Endometrial microvascular endothelial cells (primary cell): ENCODE measurements at regions not wholly inside any gene's neighbourhood (a gene's known extent, or its start where the extent isn't known, plus 50 kb on each side); places are given as distances from the start of the nearest gene placed in this dataset.

ENCODE experiments used
- in situ Hi-C: cut with HindIII; loops from 2 replicates; pipeline ENCODE4 v1.10.0; 2017; ENCODE audit warnings: low sequenced_read_pairs, low pct_unique_long_range_greater_than_20kb; ENCODE audit errors: inconsistent ontology term

DNA sequence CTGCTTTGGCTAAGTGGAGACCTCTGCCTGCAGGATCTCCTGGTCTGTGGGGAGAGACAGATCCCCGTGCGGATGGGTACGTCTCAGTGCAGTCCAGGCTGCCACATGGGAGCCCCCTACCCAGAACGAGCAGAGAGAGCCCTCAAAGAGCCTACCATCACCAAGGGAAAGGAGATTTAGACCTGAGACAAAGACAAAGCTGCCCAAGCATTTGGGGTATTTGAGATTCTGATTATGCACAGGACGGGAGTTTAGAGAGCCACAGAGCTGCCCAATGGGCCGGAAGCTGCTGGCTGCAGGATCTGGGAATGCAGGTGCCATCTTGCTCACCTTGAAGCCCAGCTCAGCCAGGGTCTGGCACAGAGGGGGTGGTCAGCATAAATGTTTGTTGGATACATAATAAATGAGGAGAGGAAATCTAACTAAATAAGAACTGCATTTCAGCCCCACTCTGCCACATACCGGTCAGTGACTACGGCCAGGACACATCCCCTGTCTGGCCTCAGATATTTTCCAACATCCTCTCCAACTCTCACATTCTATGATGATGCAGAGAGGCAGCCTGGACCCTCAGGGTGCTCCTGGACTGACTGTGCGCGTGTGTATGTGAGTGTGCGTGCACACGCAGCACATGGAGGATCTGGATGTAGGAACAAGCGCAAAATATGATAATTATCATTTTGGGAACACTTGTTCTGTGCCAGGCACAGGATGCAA, 157.8 kb downstream of the FGF18 start:
- in situ Hi-C loops: no loop called here

- in situ Hi-C loops: no loop called here
Observed at GRCh38 chr5:171578049-171578828, 158.8 kb downstream of the FGF18 start.

DNA sequence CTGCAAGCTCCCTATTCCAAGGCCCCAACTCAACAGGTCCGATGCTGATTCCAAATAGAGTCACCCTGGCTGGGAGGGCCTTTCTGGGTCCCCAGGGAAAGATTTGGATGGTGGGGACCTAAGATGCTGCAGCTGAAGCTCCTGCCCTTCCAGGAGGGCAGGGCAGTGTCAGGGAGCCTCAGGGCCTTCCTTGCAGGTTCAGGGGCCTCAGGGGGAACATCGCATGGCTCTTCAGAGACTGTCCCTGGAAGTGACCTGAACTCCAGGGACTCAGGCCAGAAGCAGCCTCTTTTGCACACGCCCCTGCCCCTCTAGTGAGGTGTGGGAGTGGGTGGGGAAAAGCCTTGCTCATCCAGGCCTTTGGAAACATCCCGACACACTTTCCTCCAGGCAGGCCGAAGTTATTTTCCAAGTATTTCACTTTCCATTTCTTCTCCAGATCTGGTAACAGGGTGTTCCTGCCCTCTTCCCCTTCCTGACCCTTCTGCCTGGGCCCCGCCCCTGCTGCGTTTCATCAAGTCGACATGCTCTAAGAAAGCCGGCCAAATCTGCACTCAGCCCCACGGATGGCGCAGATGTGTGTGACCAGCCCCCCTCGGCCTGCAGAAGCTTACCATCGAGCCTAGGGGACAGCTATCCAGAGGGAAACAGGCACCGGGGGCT, 159.5 kb downstream of the FGF18 start:
- in situ Hi-C loops: no loop called here

- in situ Hi-C loops: no loop called here
Observed at GRCh38 chr5:171579976-171580411, 160.5 kb downstream of the FGF18 start.

GRCh38 chr5:171580502-171581265, 161.2 kb downstream of the FGF18 start:
- in situ Hi-C loops: no loop called here

DNA sequence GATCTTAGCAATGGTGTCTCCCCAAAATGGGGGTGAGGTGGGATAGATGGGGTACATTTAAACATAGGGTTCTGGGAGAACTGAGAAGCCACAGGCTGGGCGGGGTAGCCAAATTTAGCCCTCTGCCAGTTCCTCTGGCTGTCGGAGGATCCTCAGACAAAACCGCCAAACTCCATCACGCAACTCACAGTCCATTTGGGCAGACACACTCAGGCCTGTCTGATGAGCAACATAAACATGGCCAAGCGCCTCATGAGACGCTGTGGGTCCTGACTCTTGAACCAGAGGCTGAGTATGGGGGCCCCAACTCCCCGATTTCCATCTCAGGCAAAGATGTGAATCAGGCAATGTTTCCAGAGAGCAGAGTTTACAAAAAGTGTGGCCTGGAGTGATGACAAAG, 162.3 kb downstream of the FGF18 start:
- in situ Hi-C loops: no loop called here

GRCh38 chr5:171582849-171583248, 163.4 kb downstream of the FGF18 start:
- in situ Hi-C loops: no loop called here

- in situ Hi-C loops: no loop called here
Observed at GRCh38 chr5:171585981-171586380, 166.5 kb downstream of the FGF18 start.

GRCh38 chr5:171586436-171586835, 167.0 kb downstream of the FGF18 start:
- in situ Hi-C loops: no loop called here

- in situ Hi-C loops: no loop called here
Observed at GRCh38 chr5:171588046-171588445, 168.6 kb downstream of the FGF18 start.

GRCh38 chr5:171588790-171589189, 169.3 kb downstream of the FGF18 start:
- in situ Hi-C loops: no loop called here

GRCh38 chr5:171589461-171589860, 170.0 kb downstream of the FGF18 start:
- in situ Hi-C loops: no loop called here

- in situ Hi-C loops: no loop called here
Observed at GRCh38 chr5:171592076-171592475, 172.6 kb downstream of the FGF18 start.

- in situ Hi-C loops: no loop called here
Observed at GRCh38 chr5:171592736-171593135, 173.3 kb downstream of the FGF18 start.

DNA sequence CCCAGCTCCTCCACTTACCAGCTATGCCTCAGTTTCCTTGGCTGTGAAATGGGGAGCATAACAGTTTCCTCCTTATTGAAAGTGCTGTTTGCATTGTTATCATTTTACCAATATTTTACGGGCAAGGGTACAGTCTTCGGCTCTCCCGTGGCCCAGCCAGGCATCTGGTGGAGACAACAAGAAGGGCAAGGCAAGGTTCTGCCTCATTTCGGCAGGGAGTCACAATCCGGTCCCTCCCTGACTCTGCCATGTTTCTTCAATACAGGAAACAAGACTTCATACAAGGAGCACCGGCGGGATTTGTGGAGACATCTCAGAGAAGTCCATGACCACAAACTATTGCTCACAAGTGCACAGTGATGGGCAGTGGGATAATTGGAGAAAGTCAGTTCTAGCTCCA, 174.0 kb downstream of the FGF18 start:
- in situ Hi-C loops: no loop called here

- in situ Hi-C loops: no loop called here
Observed at GRCh38 chr5:171593976-171594375, 174.5 kb downstream of the FGF18 start.

DNA sequence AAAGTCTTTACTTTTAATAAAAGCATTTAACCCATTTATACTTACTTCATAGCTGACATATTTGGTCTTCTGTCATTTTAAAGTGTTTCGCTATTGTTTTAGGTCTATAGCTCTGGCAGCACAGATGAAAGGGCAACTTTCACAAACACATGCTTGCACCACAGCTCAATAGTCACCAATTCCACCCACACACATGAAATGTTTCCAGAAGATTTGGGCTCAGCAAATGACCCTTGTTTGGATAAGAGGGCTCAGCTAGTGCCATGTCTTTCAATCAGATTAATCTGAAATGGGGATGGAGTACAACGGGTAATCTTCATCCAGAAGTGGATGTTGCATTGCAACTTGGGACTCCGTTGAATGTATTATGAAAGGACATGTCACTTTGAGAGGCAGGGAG, 176.0 kb downstream of the FGF18 start:
- in situ Hi-C loops: no loop called here

DNA sequence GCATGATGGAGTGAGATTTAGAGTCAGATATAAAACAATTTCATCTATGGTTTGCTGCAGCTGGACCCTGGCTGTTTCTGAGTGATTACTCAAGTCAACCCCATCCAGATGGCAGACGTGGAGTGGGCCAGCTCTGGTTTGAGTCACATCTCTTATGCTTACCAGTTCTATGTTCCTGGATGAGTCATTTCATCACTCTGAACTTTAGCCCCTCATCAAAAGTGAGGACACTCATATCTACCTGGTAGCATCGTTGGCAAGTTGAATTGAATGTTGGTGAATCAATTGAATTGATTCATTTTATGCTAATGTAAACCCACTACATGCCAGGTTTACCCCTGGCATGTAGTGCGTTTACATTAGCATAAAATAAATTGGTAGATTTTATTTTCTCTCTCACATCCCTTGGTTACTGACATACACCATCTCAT, 176.4 kb downstream of the FGF18 start:
- in situ Hi-C loops: no loop called here

DNA sequence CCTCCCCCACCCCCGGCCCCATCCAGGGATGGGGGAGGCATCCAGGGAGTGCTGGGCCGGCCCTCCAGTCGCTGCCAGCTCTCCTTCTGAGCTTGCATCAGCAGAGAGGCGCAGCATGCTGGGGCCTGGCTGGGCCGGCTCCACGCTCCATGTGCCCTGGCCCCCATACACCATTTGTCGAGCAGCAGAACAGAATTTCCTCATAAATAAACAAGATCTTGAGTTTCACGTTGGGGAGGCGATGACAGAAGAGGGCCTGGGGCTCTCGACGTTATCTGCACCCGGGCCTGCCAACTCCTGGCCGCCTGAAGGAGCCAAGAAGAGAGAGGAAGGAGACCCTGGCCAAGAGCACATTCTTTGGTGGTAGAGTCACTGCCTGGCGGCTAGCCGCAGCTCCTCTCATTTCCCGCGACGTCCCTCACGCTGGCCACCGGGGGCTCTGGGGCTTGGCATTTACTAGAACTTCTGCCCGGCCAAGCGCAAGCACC, 177.0 kb downstream of the FGF18 start:
- in situ Hi-C loops: no loop called here
